ENCODE measurements at regions not wholly inside any gene's neighbourhood (a gene's known extent, or its start where the extent isn't known, plus 50 kb on each side); places are given as distances from the start of the nearest gene placed in this dataset.

- Histone ChIP-seq H3K9me3 (ENCODE audit: control insufficient read depth, low read depth, low read length) (no peaks in the 10 kb centered on the region), H3K79me1 (ENCODE audit: insufficient read depth, low read depth, low read length, poor library complexity, severe bottlenecking) (no peaks in the 10 kb centered on the region), H2BK12ac (ENCODE audit: insufficient read length, low read depth, low read length) (no peak overlapping the region), H2AFZ (ENCODE audit: low read length) (no peak overlapping the region), H2AK5ac (ENCODE audit: insufficient read length, low read length) (no peak overlapping the region), H3K79me2 (ENCODE audit: insufficient read depth, low read length) (no peaks in the 10 kb centered on the region), H3T11ph (ENCODE audit: low read length) (no peak overlapping the region), H3K18ac (ENCODE audit: insufficient read length, low read depth, low read length) (no peak overlapping the region), H2BK20ac (ENCODE audit: low read depth, low read length, poor library complexity, severe bottlenecking) (no peak overlapping the region), H2BK5ac (ENCODE audit: insufficient read length, low read length) (no peak overlapping the region), H4K91ac (ENCODE audit: insufficient read length, low read depth, low read length) (no peak overlapping the region), H3K9ac (ENCODE audit: extremely low read depth, insufficient read length, low read length) (no peak overlapping the region), H3K56ac (ENCODE audit: insufficient read length, low read depth, low read length) (no peak overlapping the region), H2BK120ac (ENCODE audit: low read depth, low read length, poor library complexity, severe bottlenecking) (no peak overlapping the region), H3K23me2 (ENCODE audit: insufficient read length, low read depth, low read length, poor library complexity, severe bottlenecking) (no peaks in the 10 kb centered on the region), H4K8ac (replicated peaks; ENCODE audit: insufficient read length, low read depth, low read length) (no peak overlapping the region), H4K5ac (ENCODE audit: insufficient read length, low read depth, low read length) (no peak overlapping the region), H3K27ac (ENCODE audit: insufficient read length, low read depth, low read length) (no peak overlapping the region), H3K14ac (ENCODE audit: insufficient read depth, low read length) (no peak overlapping the region), H2BK15ac (ENCODE audit: low read depth, low read length) (no peak overlapping the region), H3K4me2 (ENCODE audit: insufficient read depth, insufficient read length, low read length) (no peak overlapping the region), H3K4ac (ENCODE audit: low read depth, low read length) (no peak overlapping the region), H3K23ac (ENCODE audit: insufficient read length, low read depth, low read length) (no peak overlapping the region), H3K4me1 (ENCODE audit: insufficient read depth, low read length) (no peaks in the 10 kb centered on the region), H4K20me1 (ENCODE audit: control insufficient read depth, insufficient read depth, insufficient read length) (no peaks in the 10 kb centered on the region), H3K27me3 (ENCODE audit: insufficient read depth, low read length) (no peaks in the 10 kb centered on the region)
- H3K4me3 Mint-ChIP-seq = no peak overlapping the region
- WGBS (ENCODE audit: extremely low coverage, insufficient read length, low lambda C conversion rate) = no CpG with 5 or more reads among the region's 2 CpGs
- no peaks in the 10 kb centered on the region for H3K27me3 Mint-ChIP-seq (ENCODE audit: low read depth)
- no peaks in the 10 kb centered on the region for H3K9me3 Mint-ChIP-seq
- H3K27ac Mint-ChIP-seq = no peak overlapping the region
- H3K36me3 Mint-ChIP-seq (ENCODE audit: insufficient read depth in 1 of 3, low read depth in 3 of 3) = no peaks in the 10 kb centered on the region
- TF ChIP-seq CTCF (conservative IDR thresholded peaks at IDR 0.05) = no peak
- DNase-seq = no peak
- no peaks in the 10 kb centered on the region for H3K4me1 Mint-ChIP-seq
Measured at GRCh38 chr1:191320062-191320461, 838.2 kb upstream of the RGS18 start.
